NB4 (cell line): ENCODE measurements at regions not wholly inside any gene's neighbourhood (a gene's known extent, or its start where the extent isn't known, plus 50 kb on each side); places are given as distances from the start of the nearest gene placed in this dataset.

Experiments
- MYC ChIP-seq: IDR thresholded peaks from 2 replicates; pipeline ENCODE4 v1.6.1; 2011; ENCODE audit warnings: low read depth, low read length
- POLR2A ChIP-seq: IDR thresholded peaks from 2 replicates; pipeline ENCODE4 v1.6.1; 2011; ENCODE audit warnings: mild to moderate bottlenecking; ENCODE audit not compliant: insufficient read length; ENCODE audit errors: extremely low read depth
- TF ChIP-seq, protein P1 (sequence below): IDR thresholded peaks from one replicate; pipeline ENCODE4 v1.5.1; 2012; ENCODE audit warnings: low read depth, low read length

DNA sequence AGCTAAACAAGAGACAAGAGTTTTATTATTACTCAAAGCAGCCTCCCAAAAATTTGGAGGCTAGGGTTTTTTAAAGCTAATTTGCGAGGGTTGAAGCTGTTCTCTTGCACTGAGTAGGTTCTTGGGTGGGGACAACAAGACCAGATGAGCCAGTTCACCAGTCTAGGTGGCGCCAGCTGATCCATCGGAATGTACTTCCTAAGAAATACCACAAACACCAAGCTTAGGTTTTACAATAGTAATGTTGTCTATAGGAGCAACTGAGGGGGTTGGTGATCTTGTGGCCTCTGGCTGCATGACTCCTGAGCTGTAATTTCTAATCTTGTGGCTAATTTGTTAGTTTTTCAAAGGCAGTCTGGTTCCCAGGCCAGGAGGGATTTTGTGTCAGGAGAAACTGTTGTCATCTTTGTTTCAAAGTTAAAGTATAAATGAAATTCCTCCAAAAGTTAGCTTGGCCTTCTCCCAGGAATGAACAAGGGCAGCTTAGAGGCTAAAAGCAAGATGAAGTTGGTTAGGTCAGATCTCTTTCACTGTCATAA, 130.6 kb downstream of the SLC7A11 start:
- TF ChIP-seq, protein P1, sequence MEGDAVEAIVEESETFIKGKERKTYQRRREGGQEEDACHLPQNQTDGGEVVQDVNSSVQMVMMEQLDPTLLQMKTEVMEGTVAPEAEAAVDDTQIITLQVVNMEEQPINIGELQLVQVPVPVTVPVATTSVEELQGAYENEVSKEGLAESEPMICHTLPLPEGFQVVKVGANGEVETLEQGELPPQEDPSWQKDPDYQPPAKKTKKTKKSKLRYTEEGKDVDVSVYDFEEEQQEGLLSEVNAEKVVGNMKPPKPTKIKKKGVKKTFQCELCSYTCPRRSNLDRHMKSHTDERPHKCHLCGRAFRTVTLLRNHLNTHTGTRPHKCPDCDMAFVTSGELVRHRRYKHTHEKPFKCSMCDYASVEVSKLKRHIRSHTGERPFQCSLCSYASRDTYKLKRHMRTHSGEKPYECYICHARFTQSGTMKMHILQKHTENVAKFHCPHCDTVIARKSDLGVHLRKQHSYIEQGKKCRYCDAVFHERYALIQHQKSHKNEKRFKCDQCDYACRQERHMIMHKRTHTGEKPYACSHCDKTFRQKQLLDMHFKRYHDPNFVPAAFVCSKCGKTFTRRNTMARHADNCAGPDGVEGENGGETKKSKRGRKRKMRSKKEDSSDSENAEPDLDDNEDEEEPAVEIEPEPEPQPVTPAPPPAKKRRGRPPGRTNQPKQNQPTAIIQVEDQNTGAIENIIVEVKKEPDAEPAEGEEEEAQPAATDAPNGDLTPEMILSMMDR = no peak
- TF ChIP-seq POLR2A (no peak), MYC (no peak)
